ENCODE measurements at regions not wholly inside any gene's neighbourhood (a gene's known extent, or its start where the extent isn't known, plus 50 kb on each side); places are given as distances from the start of the nearest gene placed in this dataset.

GRCh38 chr14:53651096-53651740 lies 305.4 kb downstream of the BMP4 start:
- POLR2A ChIA-PET = no interaction called here
- H3K27ac ChIP-seq (ENCODE audit: low read length in 2 of 2) = no peak overlapping the region
- no peak overlapping the region for H2AFZ ChIP-seq (ENCODE audit: insufficient read depth, low read depth, low read length, poor library complexity, severe bottlenecking)
- no CpG with 5 or more reads among the region's 3 CpGs for WGBS (ENCODE audit: insufficient coverage)
- Mint-ChIP-seq H3K9me3 (ENCODE audit: insufficient read depth) (no peaks in the 10 kb centered on the region), H3K4me3 (no peak overlapping the region), H3K27me3 (peaks cover 11% of the 10 kb centered on the region), H3K27ac (no peak overlapping the region), H3K4me1 (no peaks in the 10 kb centered on the region)
- no peaks in the 10 kb centered on the region for H4K20me1 ChIP-seq (ENCODE audit: control insufficient read depth, insufficient read depth, low read length, poor library complexity, severe bottlenecking)
- H3K27me3 ChIP-seq (replicated peaks in 1 of 4; ENCODE audit: control extremely low read depth in 1 of 4, control insufficient read depth in 3 of 4, insufficient read depth in 4 of 4, low read length in 3 of 4) = peaks cover 0 to 2% (median 0%) of the 10 kb centered on the region in 4 experiments
- no peak for TF ChIP-seq CTCF (IDR thresholded peaks at IDR 0.05)
- TF ChIP-seq EZH2 (IDR thresholded peaks at IDR 0.05; ENCODE audit: borderline replicate concordance, insufficient read depth, low read depth, low read length, poor library complexity, severe bottlenecking) = no peak
- no peaks in the 10 kb centered on the region for H3K36me3 ChIP-seq (replicated peaks in 1 of 2; ENCODE audit: control extremely low read depth in 1 of 2, control insufficient read depth in 1 of 2, extremely low read depth in 1 of 2, insufficient read depth in 2 of 2, low read length in 1 of 2)
- no peaks in the 10 kb centered on the region for H3K79me2 ChIP-seq (ENCODE audit: control insufficient read depth, insufficient read depth, low read length)
- intact Hi-C loops (cut with micrococcal nuclease) = no loop called here
- no peak overlapping the region for H3K4me3 ChIP-seq (ENCODE audit: control extremely low read depth in 1 of 5, extremely low read depth in 1 of 5, insufficient read depth in 1 of 5, low read depth in 2 of 5, low read length in 4 of 5)
- no peaks in the 10 kb centered on the region for H3K9me3 ChIP-seq (ENCODE audit: control extremely low read depth in 1 of 3, control insufficient read depth in 2 of 3, insufficient read depth in 1 of 3, low read length in 2 of 3)
- CTCF ChIA-PET = no interaction called here
- H3K9ac ChIP-seq (ENCODE audit: low read length) = no peak overlapping the region
- no peaks in the 10 kb centered on the region for H3K4me1 ChIP-seq (ENCODE audit: control insufficient read depth in 2 of 2, insufficient read depth in 2 of 2, low read length in 2 of 2)
- no peak for ATAC-seq (ENCODE audit: low read depth)
- H3K4me2 ChIP-seq (replicated peaks; ENCODE audit: low read depth, low read length, poor library complexity, severe bottlenecking) = no peak overlapping the region
- no peak for DNase-seq

- peaks cover 8% of the 10 kb centered on the region for H3K27me3 Mint-ChIP-seq
- no peak overlapping the region for H3K4me3 Mint-ChIP-seq
- no peak overlapping the region for H3K27ac Mint-ChIP-seq
- no peaks in the 10 kb centered on the region for H3K36me3 ChIP-seq (replicated peaks in 1 of 2; ENCODE audit: control extremely low read depth in 1 of 2, control insufficient read depth in 1 of 2, extremely low read depth in 1 of 2, insufficient read depth in 2 of 2, low read length in 1 of 2)
- intact Hi-C loops (cut with micrococcal nuclease) = no loop called here
- TF ChIP-seq EZH2 (IDR thresholded peaks at IDR 0.05; ENCODE audit: borderline replicate concordance, insufficient read depth, low read depth, low read length, poor library complexity, severe bottlenecking) (no peak), CTCF (IDR thresholded peaks at IDR 0.05) (no peak)
- CTCF ChIA-PET = no interaction called here
- POLR2A ChIA-PET = no interaction called here
- no peaks in the 10 kb centered on the region for H3K4me1 Mint-ChIP-seq
- H3K27ac ChIP-seq (ENCODE audit: low read length in 2 of 2) = no peak overlapping the region
- no peaks in the 10 kb centered on the region for H3K79me2 ChIP-seq (ENCODE audit: control insufficient read depth, insufficient read depth, low read length)
- no peaks in the 10 kb centered on the region for H3K9me3 Mint-ChIP-seq (ENCODE audit: insufficient read depth)
- H3K4me3 ChIP-seq (ENCODE audit: control extremely low read depth in 1 of 5, extremely low read depth in 1 of 5, insufficient read depth in 1 of 5, low read depth in 2 of 5, low read length in 4 of 5) = no peak overlapping the region
- no peak for DNase-seq
- no peaks in the 10 kb centered on the region for H3K9me3 ChIP-seq (ENCODE audit: control extremely low read depth in 1 of 3, control insufficient read depth in 2 of 3, insufficient read depth in 1 of 3, low read length in 2 of 3)
- H3K4me2 ChIP-seq (replicated peaks; ENCODE audit: low read depth, low read length, poor library complexity, severe bottlenecking) = no peak overlapping the region
- H3K27me3 ChIP-seq (replicated peaks in 1 of 4; ENCODE audit: control extremely low read depth in 1 of 4, control insufficient read depth in 3 of 4, insufficient read depth in 4 of 4, low read length in 3 of 4) = no peaks in the 10 kb centered on the region
- no peak overlapping the region for H2AFZ ChIP-seq (ENCODE audit: insufficient read depth, low read depth, low read length, poor library complexity, severe bottlenecking)
- no peaks in the 10 kb centered on the region for H3K4me1 ChIP-seq (ENCODE audit: control insufficient read depth in 2 of 2, insufficient read depth in 2 of 2, low read length in 2 of 2)
- H4K20me1 ChIP-seq (ENCODE audit: control insufficient read depth, insufficient read depth, low read length, poor library complexity, severe bottlenecking) = no peaks in the 10 kb centered on the region
- no peak overlapping the region for H3K9ac ChIP-seq (ENCODE audit: low read length)
- ATAC-seq (ENCODE audit: low read depth) = no peak
Observed at GRCh38 chr14:53646925-53647324, 309.7 kb downstream of the BMP4 start.

Measured in B cell (primary cell).